H9 (cell line): ENCODE measurements at regions not wholly inside any gene's neighbourhood (a gene's known extent, or its start where the extent isn't known, plus 50 kb on each side); places are given as distances from the start of the nearest gene placed in this dataset.

Source experiments
- DNase-seq: peaks from one replicate; pipeline ENCODE4 v3.0.0-alpha.2; 2017
- H2AFZ ChIP-seq: one replicate; pipeline ENCODE4 v1.6.1; 2013; ENCODE audit warnings: mild to moderate bottlenecking, low read length, control low read depth, moderate library complexity
- H2AK5ac ChIP-seq: 2 replicates; pipeline ENCODE4 v1.6.1; 2013; ENCODE audit warnings: low read length, control low read depth, mixed read lengths; ENCODE audit not compliant: insufficient read length
- H2BK120ac ChIP-seq: one replicate; pipeline ENCODE4 v1.6.1; 2013; ENCODE audit warnings: low read depth, mild to moderate bottlenecking, low read length, control low read depth, inconsistent platforms; ENCODE audit not compliant: poor library complexity, severe bottlenecking
- H2BK12ac ChIP-seq: 2 replicates; pipeline ENCODE4 v1.6.1; 2013; ENCODE audit warnings: low read length, control low read depth, mixed read lengths, low read depth; ENCODE audit not compliant: insufficient read length
- H2BK15ac ChIP-seq: 2 replicates; pipeline ENCODE4 v1.6.1; 2013; ENCODE audit warnings: low read depth, low read length, control low read depth
- H2BK20ac ChIP-seq: one replicate; pipeline ENCODE4 v1.6.1; 2013; ENCODE audit warnings: low read depth, mild to moderate bottlenecking, low read length, control low read depth, inconsistent platforms; ENCODE audit not compliant: poor library complexity, severe bottlenecking
- H2BK5ac ChIP-seq: 2 replicates; pipeline ENCODE4 v1.6.1; 2013; ENCODE audit warnings: low read length, control low read depth, mixed read lengths; ENCODE audit not compliant: insufficient read length
- H3K14ac ChIP-seq: 2 replicates; pipeline ENCODE4 v1.6.1; 2013; ENCODE audit warnings: low read length, control low read depth; ENCODE audit not compliant: insufficient read depth
- H3K18ac ChIP-seq: 2 replicates; pipeline ENCODE4 v1.6.1; 2013; ENCODE audit warnings: low read depth, mild to moderate bottlenecking, mixed read lengths, low read length, control low read depth; ENCODE audit not compliant: insufficient read length
- H3K23ac ChIP-seq: 2 replicates; pipeline ENCODE4 v1.6.1; 2013; ENCODE audit warnings: low read length, control low read depth, mixed read lengths, low read depth; ENCODE audit not compliant: insufficient read length
- H3K23me2 ChIP-seq: 2 replicates; pipeline ENCODE4 v1.6.1; 2013; ENCODE audit warnings: low read depth, mild to moderate bottlenecking, mixed read lengths, low read length, control low read depth; ENCODE audit not compliant: insufficient read length, poor library complexity, severe bottlenecking
- H3K27ac ChIP-seq: 2 replicates; pipeline ENCODE4 v1.5.1; 2013; ENCODE audit warnings: low read length, control low read depth, mixed read lengths, low read depth; ENCODE audit not compliant: insufficient read length
- H3K27me3 ChIP-seq: 2 replicates; pipeline ENCODE4 v1.6.1; 2013; ENCODE audit warnings: low read length, control low read depth, inconsistent platforms; ENCODE audit not compliant: insufficient read depth
- H3K4ac ChIP-seq: 2 replicates; pipeline ENCODE4 v1.6.1; 2013; ENCODE audit warnings: low read depth, mild to moderate bottlenecking, control low read depth, inconsistent platforms, low read length, moderate library complexity
- H3K4me1 ChIP-seq: 2 replicates; pipeline ENCODE4 v1.6.1; 2013; ENCODE audit warnings: low read length, control low read depth, inconsistent platforms; ENCODE audit not compliant: insufficient read depth
- H3K4me2 ChIP-seq: 2 replicates; pipeline ENCODE4 v1.6.1; 2013; ENCODE audit warnings: low read length, control low read depth, mixed read lengths; ENCODE audit not compliant: insufficient read length, insufficient read depth
- H3K56ac ChIP-seq: 2 replicates; pipeline ENCODE4 v1.6.1; 2013; ENCODE audit warnings: low read depth, mild to moderate bottlenecking, mixed read lengths, low read length, control low read depth; ENCODE audit not compliant: insufficient read length
- H3K79me1 ChIP-seq: 2 replicates; pipeline ENCODE4 v1.6.1; 2013; ENCODE audit warnings: low read depth, mild to moderate bottlenecking, moderate library complexity, low read length, control low read depth, inconsistent platforms; ENCODE audit not compliant: insufficient read depth, poor library complexity, severe bottlenecking
- H3K79me2 ChIP-seq: 2 replicates; pipeline ENCODE4 v1.6.1; 2013; ENCODE audit warnings: low read length, control low read depth, inconsistent platforms; ENCODE audit not compliant: insufficient read depth
- H3K9ac ChIP-seq: 2 replicates; pipeline ENCODE4 v1.6.1; 2013; ENCODE audit warnings: low read length, control low read depth, mixed read lengths; ENCODE audit not compliant: insufficient read length; ENCODE audit errors: extremely low read depth
- H3K9me3 ChIP-seq: one replicate; pipeline ENCODE4 v1.6.1; 2013; ENCODE audit warnings: low read depth, low read length, inconsistent platforms; ENCODE audit not compliant: control insufficient read depth
- H3T11ph ChIP-seq: one replicate; pipeline ENCODE4 v1.6.1; 2013; ENCODE audit warnings: mild to moderate bottlenecking, low read length, control low read depth, inconsistent platforms
- H4K20me1 ChIP-seq: one replicate; pipeline ENCODE4 v1.6.1; 2013; ENCODE audit not compliant: control insufficient read depth, insufficient read length, insufficient read depth
- H4K5ac ChIP-seq: 2 replicates; pipeline ENCODE4 v1.6.1; 2013; ENCODE audit warnings: low read depth, mild to moderate bottlenecking, mixed read lengths, low read length, control low read depth; ENCODE audit not compliant: insufficient read length
- H4K8ac ChIP-seq: replicated peaks from 2 replicates; pipeline ENCODE4 v1.6.1; 2013; ENCODE audit warnings: low read length, control low read depth, mixed read lengths, low read depth; ENCODE audit not compliant: insufficient read length
- H4K91ac ChIP-seq: 2 replicates; pipeline ENCODE4 v1.6.1; 2013; ENCODE audit warnings: low read depth, mild to moderate bottlenecking, moderate library complexity, mixed read lengths, low read length, control low read depth; ENCODE audit not compliant: insufficient read length
- H3K27ac Mint-ChIP-seq, 3 experiments: 2 replicates in 2 of 3; 3 replicates in 1 of 3; pipeline ENCODE4 v1.8.0; 2020 to 2021; ENCODE audit warnings: mixed read lengths in 3 of 3, mild to moderate bottlenecking in 1 of 3, moderate library complexity in 1 of 3
- H3K27me3 Mint-ChIP-seq: 2 replicates; pipeline ENCODE4 v1.8.0; 2021; ENCODE audit warnings: low read depth, mild to moderate bottlenecking, moderate library complexity, mixed read lengths
- H3K36me3 Mint-ChIP-seq, 3 experiments: 2 replicates in 2 of 3; 3 replicates in 1 of 3; pipeline ENCODE4 v1.8.0; 2020 to 2021; ENCODE audit warnings: low read depth in 3 of 3, mixed read lengths in 3 of 3; ENCODE audit not compliant: insufficient read depth in 1 of 3
- H3K4me1 Mint-ChIP-seq, 2 experiments: 2 replicates each; pipeline ENCODE4 v1.8.0; 2020; ENCODE audit warnings: mixed read lengths in 2 of 2
- H3K4me3 Mint-ChIP-seq, 2 experiments: 2 replicates in 1 of 2; 3 replicates in 1 of 2; pipeline ENCODE4 v1.8.0; 2020 to 2021; ENCODE audit warnings: mild to moderate bottlenecking in 2 of 2, mixed read lengths in 2 of 2, moderate library complexity in 1 of 2
- H3K9me3 Mint-ChIP-seq, 2 experiments: 2 replicates in 1 of 2; 3 replicates in 1 of 2; pipeline ENCODE4 v1.8.0; 2020; ENCODE audit warnings: mild to moderate bottlenecking in 2 of 2, mixed read lengths in 2 of 2, moderate library complexity in 1 of 2
- whole genome bisulfite sequencing: extraction: QIAGEN DNeasy Blood & Tissue Kit; methylation state at CpG from one replicate; pipeline ENCODE4 v1.1.7; 2013; ENCODE audit warnings: missing lambda C conversion rate, low lambda C conversion rate, mixed read lengths; ENCODE audit not compliant: insufficient read length; ENCODE audit errors: extremely low coverage; 5-methylcytosine and 5-hydroxymethylcytosine counted together
- TF ChIP-seq, protein P1 (sequence below): fragments of 200-600 bp; sonication (generic); conservative IDR thresholded peaks from 3 replicates; pipeline ENCODE4 v1.8.0; 2021; ENCODE audit warnings: antibody characterized with exemption, mild to moderate bottlenecking

DNA sequence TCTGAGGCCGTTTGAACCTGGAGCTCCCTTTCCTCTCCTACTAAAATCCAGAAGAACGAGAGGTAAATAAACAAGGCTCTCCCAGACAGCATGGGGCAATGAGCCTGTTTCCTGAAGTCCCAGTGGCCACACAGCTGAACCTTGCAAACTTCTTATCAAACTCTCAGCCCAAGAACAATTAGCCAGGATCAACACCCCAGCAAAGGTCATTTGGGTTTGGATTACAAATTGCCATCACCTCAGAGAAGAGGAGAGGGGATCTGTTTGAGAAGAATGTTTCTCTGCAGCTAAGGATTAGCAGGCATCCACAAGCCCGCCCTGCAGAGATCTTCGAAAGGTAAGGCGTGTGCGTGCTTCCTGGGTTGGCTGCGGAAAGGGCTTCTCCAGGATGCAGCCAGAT is 201.9 kb upstream of the SOX1 start:
- Histone ChIP-seq H2BK5ac (no peak overlapping the region), H3K18ac (no peak overlapping the region), H3K14ac (no peak overlapping the region), H3K9me3 (no peaks in the 10 kb centered on the region), H3K4me1 (no peaks in the 10 kb centered on the region), H3K27me3 (no peaks in the 10 kb centered on the region), H4K5ac (no peak overlapping the region), H2BK20ac (no peak overlapping the region), H3K9ac (no peak overlapping the region), H3K4ac (no peak overlapping the region), H2AFZ (no peak overlapping the region), H2BK120ac (no peak overlapping the region), H3T11ph (no peak overlapping the region), H3K27ac (no peak overlapping the region), H3K23me2 (no peaks in the 10 kb centered on the region), H2BK12ac (no peak overlapping the region), H2AK5ac (no peak overlapping the region), H3K79me1 (no peaks in the 10 kb centered on the region), H2BK15ac (no peak overlapping the region), H4K20me1 (no peaks in the 10 kb centered on the region), H3K23ac (no peak overlapping the region), H3K56ac (no peak overlapping the region), H3K4me2 (no peak overlapping the region), H4K91ac (no peak overlapping the region), H4K8ac (no peak overlapping the region), H3K79me2 (no peaks in the 10 kb centered on the region)
- no CpG with 5 or more reads among the region's 7 CpGs for WGBS
- H3K4me3 Mint-ChIP-seq, result no peak overlapping the region
- H3K9me3 Mint-ChIP-seq, result peaks cover 12 to 16% of the 10 kb centered on the region in 2 experiments; a peak in 4 of 5 replicates
- H3K36me3 Mint-ChIP-seq, result peaks cover 0 to 14% (median 3%) of the 10 kb centered on the region in 3 experiments; a peak in 4 of 7 replicates
- peaks cover 37% of the 10 kb centered on the region for H3K27me3 Mint-ChIP-seq
- H3K27ac Mint-ChIP-seq, result no peak overlapping the region
- TF ChIP-seq, protein P1, sequence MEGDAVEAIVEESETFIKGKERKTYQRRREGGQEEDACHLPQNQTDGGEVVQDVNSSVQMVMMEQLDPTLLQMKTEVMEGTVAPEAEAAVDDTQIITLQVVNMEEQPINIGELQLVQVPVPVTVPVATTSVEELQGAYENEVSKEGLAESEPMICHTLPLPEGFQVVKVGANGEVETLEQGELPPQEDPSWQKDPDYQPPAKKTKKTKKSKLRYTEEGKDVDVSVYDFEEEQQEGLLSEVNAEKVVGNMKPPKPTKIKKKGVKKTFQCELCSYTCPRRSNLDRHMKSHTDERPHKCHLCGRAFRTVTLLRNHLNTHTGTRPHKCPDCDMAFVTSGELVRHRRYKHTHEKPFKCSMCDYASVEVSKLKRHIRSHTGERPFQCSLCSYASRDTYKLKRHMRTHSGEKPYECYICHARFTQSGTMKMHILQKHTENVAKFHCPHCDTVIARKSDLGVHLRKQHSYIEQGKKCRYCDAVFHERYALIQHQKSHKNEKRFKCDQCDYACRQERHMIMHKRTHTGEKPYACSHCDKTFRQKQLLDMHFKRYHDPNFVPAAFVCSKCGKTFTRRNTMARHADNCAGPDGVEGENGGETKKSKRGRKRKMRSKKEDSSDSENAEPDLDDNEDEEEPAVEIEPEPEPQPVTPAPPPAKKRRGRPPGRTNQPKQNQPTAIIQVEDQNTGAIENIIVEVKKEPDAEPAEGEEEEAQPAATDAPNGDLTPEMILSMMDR, result no peak
- DNase-seq, result no peak
- H3K4me1 Mint-ChIP-seq, result peaks cover 4 to 7% of the 10 kb centered on the region in 2 experiments
